GM18499 (cell line): ENCODE measurements at regions not wholly inside any gene's neighbourhood (a gene's known extent, or its start where the extent isn't known, plus 50 kb on each side); places are given as distances from the start of the nearest gene placed in this dataset.

Experiments used
- ATAC-seq: cut with Tn5 transposase; IDR thresholded peaks from one replicate; pipeline ENCODE4 v1.9.1; 2021; ENCODE audit warnings: moderate number of reproducible peaks; ENCODE audit not compliant: insufficient read depth, unreplicated experiment

- ATAC-seq: no peak
Observed at GRCh38 chr10:121024905-121025584, 173.9 kb downstream of the WDR11 start.

GRCh38 chr10:121025731-121026130 lies 174.6 kb downstream of the WDR11 start:
- ATAC-seq: no peak

- no peak for ATAC-seq
Observed at GRCh38 chr10:121027371-121027770, 176.2 kb downstream of the WDR11 start.

GRCh38 chr10:121032460-121032859 lies 181.3 kb downstream of the WDR11 start:
- ATAC-seq: no peak

- ATAC-seq: no peak
Observed at GRCh38 chr10:121033366-121033765, 182.2 kb downstream of the WDR11 start.

- no peak for ATAC-seq
Observed at GRCh38 chr10:121036431-121036830, 185.3 kb downstream of the WDR11 start.

- no peak for ATAC-seq
Observed at GRCh38 chr10:121041499-121041898, 190.3 kb downstream of the WDR11 start.

GRCh38 chr10:121041906-121042305 lies 190.7 kb downstream of the WDR11 start:
- no peak for ATAC-seq

GRCh38 chr10:121042342-121042741 lies 191.2 kb downstream of the WDR11 start:
- no peak for ATAC-seq

- no peak for ATAC-seq
Observed at GRCh38 chr10:121043124-121043849, 192.1 kb downstream of the WDR11 start.

GRCh38 chr10:121048749-121049148 lies 197.6 kb downstream of the WDR11 start:
- no peak for ATAC-seq

- no peak for ATAC-seq
Observed at GRCh38 chr10:121049489-121049888, 198.3 kb downstream of the WDR11 start.

GRCh38 chr10:121049923-121050322 lies 198.8 kb downstream of the WDR11 start:
- no peak for ATAC-seq

- ATAC-seq: no peak
Observed at GRCh38 chr10:121051171-121051570, 200.0 kb downstream of the WDR11 start.

GRCh38 chr10:121051696-121052279 lies 200.6 kb downstream of the WDR11 start:
- ATAC-seq: no peak

- ATAC-seq: no peak
Observed at GRCh38 chr10:121053151-121053550, 202.0 kb downstream of the WDR11 start.

- no peak for ATAC-seq
Observed at GRCh38 chr10:121054874-121055273, 203.7 kb downstream of the WDR11 start.

- no peak for ATAC-seq
Observed at GRCh38 chr10:121057269-121057668, 206.1 kb downstream of the WDR11 start.

GRCh38 chr10:121058082-121058481 lies 206.9 kb downstream of the WDR11 start:
- ATAC-seq: no peak

GRCh38 chr10:121059351-121059750 lies 208.2 kb downstream of the WDR11 start:
- no peak for ATAC-seq

- ATAC-seq: no peak
Observed at GRCh38 chr10:121062115-121062514, 211.0 kb downstream of the WDR11 start.

- no peak for ATAC-seq
Observed at GRCh38 chr10:121063744-121064143, 212.6 kb downstream of the WDR11 start.
